ENCODE measurements at regions not wholly inside any gene's neighbourhood (a gene's known extent, or its start where the extent isn't known, plus 50 kb on each side); places are given as distances from the start of the nearest gene placed in this dataset.

GRCh38 chr14:73782623-73783022, 68.4 kb upstream of the PNMA1 start:
- no peak for DNase-seq (ENCODE audit: low read depth in 2 of 2)

DNA sequence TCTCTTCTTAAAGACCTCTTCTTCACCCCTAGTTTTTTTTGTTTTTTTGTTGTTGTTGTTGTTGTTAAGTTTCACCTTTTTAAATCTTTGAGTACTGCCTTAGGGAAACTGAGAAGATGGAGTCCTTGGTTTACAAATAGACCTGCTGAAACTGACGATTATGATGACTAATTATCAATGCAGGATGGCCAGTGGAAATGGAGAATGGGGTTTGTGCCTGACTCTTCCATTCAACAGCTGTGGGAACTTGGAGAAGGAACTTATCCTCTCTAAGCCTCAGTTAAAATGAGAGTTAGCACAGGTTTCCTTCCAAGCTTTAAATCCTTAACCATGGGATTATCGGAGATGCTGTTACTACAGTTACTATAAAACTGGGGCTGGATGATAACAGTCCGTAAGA, 66.7 kb upstream of the PNMA1 start:
- DNase-seq (ENCODE audit: low read depth in 2 of 2): no peak

DNA sequence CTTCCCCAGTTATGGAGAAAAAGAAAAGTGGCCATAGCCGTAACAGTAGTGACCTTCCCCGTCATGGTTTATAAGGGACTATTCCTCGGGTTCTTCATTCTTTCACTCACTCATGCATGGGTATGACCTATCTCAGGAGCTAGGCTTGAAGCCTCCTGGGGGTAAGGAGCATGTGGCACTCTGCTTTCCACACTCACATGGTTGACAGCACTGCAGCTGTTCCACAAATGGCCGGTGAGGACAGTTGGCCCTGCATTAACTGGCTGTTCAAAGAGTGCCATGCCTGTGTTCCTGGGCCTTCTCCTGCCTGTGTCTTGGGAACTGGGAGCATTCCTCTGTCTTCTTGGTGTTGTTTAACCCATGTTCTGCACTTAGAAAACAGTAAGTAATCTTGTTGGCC, 66.2 kb upstream of the PNMA1 start:
- no peak for DNase-seq (ENCODE audit: low read depth in 2 of 2)

DNA sequence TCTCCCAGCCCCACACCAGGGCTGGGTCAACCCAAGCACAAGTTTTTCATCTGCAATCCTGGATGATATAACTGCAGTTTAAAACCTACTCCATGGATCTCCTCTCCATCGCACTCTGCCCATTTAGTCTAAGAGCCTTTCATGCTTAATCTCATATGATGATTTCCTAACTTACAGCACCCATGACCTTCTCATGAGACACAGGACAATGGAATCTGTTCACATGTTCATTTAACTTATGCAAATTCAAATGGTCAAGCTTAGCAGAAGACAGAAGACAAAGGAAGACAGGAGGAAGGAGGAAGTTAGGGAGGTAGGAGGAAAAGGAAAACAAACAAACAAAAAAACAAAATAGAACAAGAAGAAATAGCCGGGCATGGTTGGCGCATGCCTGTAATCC, 64.6 kb upstream of the PNMA1 start:
- no peak for DNase-seq (ENCODE audit: low read depth in 2 of 2)

- DNase-seq (ENCODE audit: low read depth in 2 of 2): no peak
Observed at GRCh38 chr14:73777420-73777819, 63.2 kb upstream of the PNMA1 start.

GRCh38 chr14:73776194-73776537, 62.0 kb upstream of the PNMA1 start:
- DNase-seq (ENCODE audit: low read depth in 2 of 2): no peak

- no peak for DNase-seq (ENCODE audit: low read depth in 2 of 2)
Observed at GRCh38 chr14:73775339-73776193, 61.4 kb upstream of the PNMA1 start.

DNA sequence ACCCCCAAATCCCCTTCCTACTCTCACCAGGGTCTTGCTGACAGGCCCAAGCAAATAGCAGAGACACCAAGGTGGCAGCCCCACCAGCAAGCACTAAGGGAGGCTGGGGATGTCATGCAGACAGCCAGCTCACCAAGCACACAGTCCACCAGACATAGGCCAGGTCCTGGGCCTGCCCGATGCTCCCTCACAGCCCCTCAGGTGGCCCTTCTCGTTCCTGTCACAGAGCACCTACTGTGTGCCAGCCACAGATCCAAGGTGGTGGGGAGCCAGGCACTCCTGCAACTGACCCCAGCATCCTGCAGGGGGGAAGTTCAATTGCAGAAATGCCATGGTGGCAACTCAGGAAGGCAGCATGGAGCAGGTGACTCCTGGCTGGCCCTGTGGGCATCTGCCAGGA, 60.5 kb upstream of the PNMA1 start:
- DNase-seq (ENCODE audit: low read depth in 2 of 2): no peak

DNA sequence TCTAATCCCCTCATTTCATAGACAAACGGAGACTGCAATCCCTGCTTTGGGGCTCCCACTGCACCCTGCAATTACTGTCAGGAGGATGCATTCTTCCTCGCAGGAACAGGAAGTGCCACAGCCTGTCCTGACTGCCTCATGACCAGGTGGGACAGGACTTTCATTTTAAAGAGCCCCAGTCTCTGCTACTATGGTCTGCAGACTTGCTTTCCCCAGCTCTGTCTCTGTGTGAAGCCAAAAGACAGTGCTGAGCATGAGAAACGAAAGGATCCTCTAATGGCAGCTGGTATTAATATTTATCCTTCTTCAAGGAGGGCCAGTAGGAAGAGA, 60.0 kb upstream of the PNMA1 start:
- DNase-seq (ENCODE audit: low read depth in 2 of 2): no peak

GRCh38 chr14:73773441-73774240, 59.5 kb upstream of the PNMA1 start:
- DNase-seq (ENCODE audit: low read depth in 2 of 2): no peak

DNA sequence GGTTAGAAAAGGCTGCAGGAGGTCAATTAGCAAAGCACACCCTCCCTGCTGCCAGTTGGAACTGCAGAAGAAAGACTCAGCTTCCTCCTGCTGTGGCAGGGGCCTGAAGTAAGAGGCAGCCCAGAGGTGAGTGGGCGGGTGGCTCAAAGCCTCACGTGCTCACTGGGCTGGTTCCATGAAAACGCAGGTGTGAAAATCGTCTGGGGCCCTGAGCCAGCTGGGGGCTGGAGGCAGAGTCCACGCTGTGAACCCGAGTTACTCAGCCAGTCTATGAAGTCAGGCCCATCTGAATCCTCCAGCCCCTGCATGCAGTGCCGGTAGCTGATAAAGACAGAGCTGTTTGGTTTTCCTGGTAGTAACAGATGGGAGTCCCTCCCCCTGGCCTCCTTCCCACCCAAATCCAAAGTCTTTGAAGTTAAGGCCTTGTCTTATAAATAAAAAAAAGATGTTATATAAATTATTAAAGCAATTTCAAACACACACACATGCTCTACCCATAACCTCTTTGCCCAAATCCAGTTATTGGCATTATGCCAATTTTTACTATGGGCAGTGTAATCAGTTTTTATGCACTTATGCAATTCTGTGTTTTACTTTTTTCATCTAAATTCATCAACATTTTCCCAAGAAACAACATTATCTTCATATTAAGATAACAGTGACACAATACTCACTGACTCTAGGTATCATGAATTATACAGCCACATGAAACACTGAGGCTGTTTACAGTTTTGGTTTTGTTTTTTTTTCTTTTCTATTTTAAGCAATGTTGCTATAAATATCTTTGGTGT, 57.9 kb upstream of the PNMA1 start:
- DNase-seq (ENCODE audit: low read depth in 2 of 2): peak in 1 of 2 donors; percentile 58

- no peak for DNase-seq (ENCODE audit: low read depth in 2 of 2)
Observed at GRCh38 chr14:73770977-73771847, 57.0 kb upstream of the PNMA1 start.

- no peak for DNase-seq (ENCODE audit: low read depth in 2 of 2)
Observed at GRCh38 chr14:73768107-73768506, 53.9 kb upstream of the PNMA1 start.

DNA sequence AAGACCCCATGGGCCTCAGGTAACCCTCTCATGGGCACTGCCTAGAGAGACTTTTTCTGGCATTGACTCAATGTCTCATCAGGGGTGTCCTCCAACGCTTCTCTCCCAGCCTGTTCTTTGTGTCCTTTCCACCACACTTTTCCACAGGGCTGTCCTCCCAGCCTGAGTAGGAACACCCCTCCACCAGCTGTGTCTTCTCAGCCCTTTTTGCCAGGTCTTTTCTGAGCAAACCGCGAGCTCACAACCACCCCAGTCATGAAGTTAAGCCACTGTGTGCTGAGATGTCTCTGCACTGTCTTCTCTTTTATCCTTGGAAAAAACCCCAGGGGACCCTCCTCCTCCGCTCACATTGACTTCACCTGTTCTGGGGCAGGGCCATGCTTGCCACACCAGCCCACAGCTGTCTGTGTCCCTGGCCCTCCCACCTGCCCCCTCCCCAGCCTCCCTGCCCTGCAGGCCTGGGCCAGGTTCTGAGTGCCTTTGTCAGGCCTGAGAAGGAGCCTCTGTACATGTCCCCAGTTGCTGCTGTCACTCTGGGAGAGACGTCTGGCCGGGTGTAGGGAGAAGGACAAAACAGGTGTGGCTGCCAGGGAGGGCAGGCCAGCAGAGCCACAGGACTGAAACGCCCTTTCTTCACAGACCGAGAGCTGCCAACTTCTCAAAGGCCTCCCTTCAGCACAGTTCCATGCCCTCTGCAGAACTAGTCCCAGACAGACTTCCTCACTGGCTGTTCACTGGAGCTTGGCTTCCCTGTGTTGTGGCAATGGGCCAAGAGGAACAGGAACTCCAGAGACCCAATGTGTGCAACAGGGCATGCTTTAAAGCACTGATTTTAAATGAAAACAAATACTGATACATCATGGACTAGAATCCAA, 50.5 kb upstream of the PNMA1 start:
- DNase-seq (ENCODE audit: low read depth in 2 of 2): no peak
